ENCODE measurements at regions not wholly inside any gene's neighbourhood (a gene's known extent, or its start where the extent isn't known, plus 50 kb on each side); places are given as distances from the start of the nearest gene placed in this dataset.

GRCh38 chr3:95407709-95408463 is 1345.0 kb downstream of the NSUN3 start:
- Mint-ChIP-seq H3K27me3 (ENCODE audit: low read depth) (no peaks in the 10 kb centered on the region), H3K4me1 (no peaks in the 10 kb centered on the region), H3K4me3 (no peak overlapping the region), H3K27ac (peak overlapping the region in 1 of 3 experiments; percentile 66), H3K9me3 (peaks cover 2% of the 10 kb centered on the region), H3K36me3 (ENCODE audit: low read depth) (no peaks in the 10 kb centered on the region)
- no peak for TF ChIP-seq CTCF (IDR thresholded peaks at IDR 0.05; ENCODE audit: unreplicated experiment in 3 of 3)

- H3K4me1 Mint-ChIP-seq: no peaks in the 10 kb centered on the region
- TF ChIP-seq CTCF (IDR thresholded peaks at IDR 0.05; ENCODE audit: unreplicated experiment in 3 of 3): no peak
- H3K36me3 Mint-ChIP-seq (ENCODE audit: low read depth): no peaks in the 10 kb centered on the region
- no peaks in the 10 kb centered on the region for H3K27me3 Mint-ChIP-seq (ENCODE audit: low read depth)
- peak overlapping the region in 1 of 3 experiments; percentile 66 for H3K27ac Mint-ChIP-seq
- H3K9me3 Mint-ChIP-seq: peaks cover 2% of the 10 kb centered on the region
- H3K4me3 Mint-ChIP-seq: no peak overlapping the region
These were observed 1345.6 kb downstream of the NSUN3 start for GRCh38 chr3:95408464-95408862.

DNA sequence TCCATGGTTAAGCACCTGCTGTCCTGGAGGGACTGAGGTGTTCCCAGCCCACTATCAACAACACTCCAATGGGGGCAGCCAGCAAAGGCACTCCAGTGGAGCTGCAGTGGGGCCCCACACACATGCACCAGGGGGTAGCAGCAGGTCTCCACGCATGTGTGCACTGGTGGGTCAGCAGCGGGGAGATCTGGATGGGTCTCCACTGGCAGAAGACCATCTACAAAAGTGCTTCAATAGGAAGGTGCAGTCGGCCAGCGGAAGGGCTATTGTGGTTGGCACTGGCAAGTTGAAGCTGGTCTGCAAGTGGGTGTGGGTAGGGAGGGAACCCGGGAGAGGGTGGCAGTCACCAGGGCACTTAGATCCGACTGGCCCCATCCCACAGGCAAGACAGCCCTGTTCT is 1355.4 kb downstream of the NSUN3 start:
- no peak for TF ChIP-seq CTCF (IDR thresholded peaks at IDR 0.05; ENCODE audit: unreplicated experiment in 3 of 3)
- H3K27ac Mint-ChIP-seq: no peak overlapping the region
- no peaks in the 10 kb centered on the region for H3K36me3 Mint-ChIP-seq (ENCODE audit: low read depth)
- H3K4me3 Mint-ChIP-seq: no peak overlapping the region
- H3K9me3 Mint-ChIP-seq: peaks cover 9% of the 10 kb centered on the region
- no peaks in the 10 kb centered on the region for H3K4me1 Mint-ChIP-seq
- H3K27me3 Mint-ChIP-seq (ENCODE audit: low read depth): no peaks in the 10 kb centered on the region

- TF ChIP-seq CTCF (IDR thresholded peaks at IDR 0.05; ENCODE audit: unreplicated experiment in 3 of 3): no peak
- no peaks in the 10 kb centered on the region for H3K36me3 Mint-ChIP-seq (ENCODE audit: low read depth)
- H3K4me1 Mint-ChIP-seq: no peaks in the 10 kb centered on the region
- no peak overlapping the region for H3K4me3 Mint-ChIP-seq
- no peak overlapping the region for H3K27ac Mint-ChIP-seq
- peaks cover 5% of the 10 kb centered on the region for H3K9me3 Mint-ChIP-seq
- no peaks in the 10 kb centered on the region for H3K27me3 Mint-ChIP-seq (ENCODE audit: low read depth)
These were observed 1361.4 kb downstream of the NSUN3 start for GRCh38 chr3:95424279-95424678.

- Mint-ChIP-seq H3K27ac (no peak overlapping the region), H3K9me3 (no peaks in the 10 kb centered on the region), H3K36me3 (ENCODE audit: low read depth) (no peaks in the 10 kb centered on the region), H3K4me3 (no peak overlapping the region), H3K4me1 (no peaks in the 10 kb centered on the region), H3K27me3 (ENCODE audit: low read depth) (no peaks in the 10 kb centered on the region)
- TF ChIP-seq CTCF (IDR thresholded peaks at IDR 0.05; ENCODE audit: unreplicated experiment in 3 of 3): no peak
These were observed 1371.6 kb downstream of the NSUN3 start for GRCh38 chr3:95434491-95434890.

GRCh38 chr3:95437409-95437808 is 1374.5 kb downstream of the NSUN3 start:
- Mint-ChIP-seq H3K4me1 (no peaks in the 10 kb centered on the region), H3K27me3 (ENCODE audit: low read depth) (no peaks in the 10 kb centered on the region), H3K9me3 (no peaks in the 10 kb centered on the region), H3K36me3 (ENCODE audit: low read depth) (no peaks in the 10 kb centered on the region), H3K27ac (no peak overlapping the region), H3K4me3 (no peak overlapping the region)
- TF ChIP-seq CTCF (IDR thresholded peaks at IDR 0.05; ENCODE audit: unreplicated experiment in 3 of 3): no peak
